ENCODE measurements at regions not wholly inside any gene's neighbourhood (a gene's known extent, or its start where the extent isn't known, plus 50 kb on each side); places are given as distances from the start of the nearest gene placed in this dataset.

GRCh38 chr10:64863836-64864235, 1342.6 kb downstream of the REEP3 start:
- H3K27me3 ChIP-seq (ENCODE audit: control insufficient read depth, insufficient read depth, low read length) = no peaks in the 10 kb centered on the region
- H3K27ac Mint-ChIP-seq = no peak overlapping the region
- intact Hi-C loops (cut with micrococcal nuclease) = no loop called here
- H3K36me3 Mint-ChIP-seq = no peaks in the 10 kb centered on the region
- no peaks in the 10 kb centered on the region for H3K4me1 ChIP-seq (ENCODE audit: control insufficient read depth, insufficient read depth, low read length)
- no peaks in the 10 kb centered on the region for H3K4me1 Mint-ChIP-seq
- peaks cover 7 to 14% of the 10 kb centered on the region in 2 donors for H3K9me3 Mint-ChIP-seq
- no peak overlapping the region for H3K27ac ChIP-seq (ENCODE audit: low read length)
- H3K9me3 ChIP-seq (ENCODE audit: control insufficient read depth, insufficient read depth, low read length) = no peaks in the 10 kb centered on the region
- H3K4me3 ChIP-seq (ENCODE audit: low read length) = no peak overlapping the region
- 58% methylated on average over 1 of the region's 1 CpG for WGBS (ENCODE audit: insufficient coverage)
- H3K4me3 Mint-ChIP-seq = no peak overlapping the region
- ATAC-seq (no peak), DNase-seq (no peak)
- no peaks in the 10 kb centered on the region for H3K27me3 Mint-ChIP-seq (ENCODE audit: low read depth in 2 of 2)
- H3K36me3 ChIP-seq (ENCODE audit: control insufficient read depth, insufficient read depth, low read length) = no peaks in the 10 kb centered on the region
- TF ChIP-seq CTCF (IDR thresholded peaks at IDR 0.05) = no peak

- no peaks in the 10 kb centered on the region for H3K4me1 ChIP-seq (ENCODE audit: control insufficient read depth, insufficient read depth, low read length)
- no peak for ATAC-seq
- intact Hi-C loops (cut with micrococcal nuclease) = no loop called here
Observed at GRCh38 chr10:64867501-64867962, 1346.3 kb downstream of the REEP3 start.

GRCh38 chr10:64873088-64873487, 1351.9 kb downstream of the REEP3 start:
- Histone ChIP-seq H3K4me1 (ENCODE audit: control insufficient read depth, insufficient read depth, low read length) (no peaks in the 10 kb centered on the region), H3K27me3 (ENCODE audit: control insufficient read depth, insufficient read depth, low read length) (no peaks in the 10 kb centered on the region), H3K4me3 (ENCODE audit: low read length) (no peak overlapping the region), H3K27ac (ENCODE audit: low read length) (no peak overlapping the region), H3K36me3 (ENCODE audit: control insufficient read depth, insufficient read depth, low read length) (no peaks in the 10 kb centered on the region), H3K9me3 (ENCODE audit: control insufficient read depth, insufficient read depth, low read length) (peaks cover 3% of the 10 kb centered on the region)
- DNase-seq (no peak), ATAC-seq (no peak)
- H3K27ac Mint-ChIP-seq = no peak overlapping the region
- 90% methylated on average over 1 of the region's 3 CpGs for WGBS (ENCODE audit: insufficient coverage)
- H3K4me1 Mint-ChIP-seq = no peaks in the 10 kb centered on the region
- intact Hi-C loops (cut with micrococcal nuclease) = no loop called here
- no peak for TF ChIP-seq CTCF (IDR thresholded peaks at IDR 0.05)
- H3K4me3 Mint-ChIP-seq = no peak overlapping the region
- H3K9me3 Mint-ChIP-seq = peaks cover 3 to 14% of the 10 kb centered on the region in 2 donors
- no peaks in the 10 kb centered on the region for H3K27me3 Mint-ChIP-seq (ENCODE audit: low read depth in 2 of 2)
- H3K36me3 Mint-ChIP-seq = no peaks in the 10 kb centered on the region

More at GRCh38 chr10:64867501-64867962, 1346.3 kb downstream of the REEP3 start:
- no peak for DNase-seq
- Mint-ChIP-seq H3K27ac (no peak overlapping the region), H3K27me3 (ENCODE audit: low read depth in 2 of 2) (no peaks in the 10 kb centered on the region), H3K4me3 (no peak overlapping the region), H3K4me1 (no peaks in the 10 kb centered on the region), H3K36me3 (no peaks in the 10 kb centered on the region), H3K9me3 (peaks cover 8 to 13% of the 10 kb centered on the region in 2 donors)
- Histone ChIP-seq H3K4me3 (ENCODE audit: low read length) (no peak overlapping the region), H3K9me3 (ENCODE audit: control insufficient read depth, insufficient read depth, low read length) (no peaks in the 10 kb centered on the region), H3K36me3 (ENCODE audit: control insufficient read depth, insufficient read depth, low read length) (no peaks in the 10 kb centered on the region), H3K27me3 (ENCODE audit: control insufficient read depth, insufficient read depth, low read length) (no peaks in the 10 kb centered on the region), H3K27ac (ENCODE audit: low read length) (no peak overlapping the region)
- 60% methylated on average over 2 of the region's 4 CpGs for WGBS (ENCODE audit: insufficient coverage)
- no peak for TF ChIP-seq CTCF (IDR thresholded peaks at IDR 0.05)

- Mint-ChIP-seq H3K4me1 (no peaks in the 10 kb centered on the region), H3K36me3 (no peaks in the 10 kb centered on the region), H3K27ac (no peak overlapping the region), H3K27me3 (ENCODE audit: low read depth in 2 of 2) (no peaks in the 10 kb centered on the region), H3K4me3 (no peak overlapping the region), H3K9me3 (peaks cover 3 to 10% of the 10 kb centered on the region in 2 donors)
- WGBS (ENCODE audit: insufficient coverage) = 84% methylated on average over 2 of the region's 2 CpGs
- intact Hi-C loops (cut with micrococcal nuclease) = no loop called here
- DNase-seq (no peak), ATAC-seq (no peak)
- Histone ChIP-seq H3K4me3 (ENCODE audit: low read length) (no peak overlapping the region), H3K36me3 (ENCODE audit: control insufficient read depth, insufficient read depth, low read length) (no peaks in the 10 kb centered on the region), H3K4me1 (ENCODE audit: control insufficient read depth, insufficient read depth, low read length) (no peaks in the 10 kb centered on the region), H3K27ac (ENCODE audit: low read length) (no peak overlapping the region), H3K27me3 (ENCODE audit: control insufficient read depth, insufficient read depth, low read length) (no peaks in the 10 kb centered on the region), H3K9me3 (ENCODE audit: control insufficient read depth, insufficient read depth, low read length) (peaks cover 3% of the 10 kb centered on the region)
- no peak for TF ChIP-seq CTCF (IDR thresholded peaks at IDR 0.05)
Observed at GRCh38 chr10:64873959-64874358, 1352.8 kb downstream of the REEP3 start.

Data from natural killer cell (primary cell).